Immature natural killer cell (primary cell): ENCODE measurements at regions not wholly inside any gene's neighbourhood (a gene's known extent, or its start where the extent isn't known, plus 50 kb on each side); places are given as distances from the start of the nearest gene placed in this dataset.
"Not testable (repeated sequence)": the region's sequence is repeated elsewhere in the genome, so short reads cannot be mapped to it uniquely, and the experiment has no call there.

Experiments used
- DNase-seq, 3 donors: peaks; one replicate each; pipeline ENCODE4 v3.0.0; 2022; ENCODE audit warnings: mixed read lengths in 1 of 3
- H3K27ac Mint-ChIP-seq, 6 donors: one replicate each; pipeline ENCODE4 v1.8.0; 2020; ENCODE audit warnings: mixed read lengths in 6 of 6, mild to moderate bottlenecking in 5 of 6, inconsistent platforms in 4 of 6, moderate library complexity in 3 of 6
- H3K27me3 Mint-ChIP-seq, 3 donors: one replicate each; pipeline ENCODE4 v1.8.0; 2020 to 2021; ENCODE audit warnings: low read depth in 3 of 3, mild to moderate bottlenecking in 3 of 3, mixed read lengths in 3 of 3, moderate library complexity in 3 of 3, inconsistent platforms in 1 of 3
- H3K36me3 Mint-ChIP-seq, 3 donors: one replicate each; pipeline ENCODE4 v1.8.0; 2020; ENCODE audit warnings: mixed read lengths in 3 of 3, inconsistent platforms in 2 of 3, mild to moderate bottlenecking in 2 of 3
- H3K4me1 Mint-ChIP-seq, 2 donors: one replicate each; pipeline ENCODE4 v1.8.0; 2020; ENCODE audit warnings: inconsistent platforms in 2 of 2, mild to moderate bottlenecking in 2 of 2, mixed read lengths in 2 of 2, moderate library complexity in 1 of 2
- H3K4me3 Mint-ChIP-seq, 5 donors: one replicate each; pipeline ENCODE4 v1.8.0; 2020; ENCODE audit warnings: mild to moderate bottlenecking in 5 of 5, mixed read lengths in 5 of 5, inconsistent platforms in 3 of 5, moderate library complexity in 3 of 5
- H3K9me3 Mint-ChIP-seq, 6 donors: one replicate each; pipeline ENCODE4 v1.8.0; 2020; ENCODE audit warnings: mild to moderate bottlenecking in 6 of 6, mixed read lengths in 6 of 6, inconsistent platforms in 4 of 6, moderate library complexity in 3 of 6

- DNase-seq = no peak
- no peaks in the 10 kb centered on the region for H3K36me3 Mint-ChIP-seq
These were observed 70.8 kb upstream of the SLC13A1 start for GRCh38 chr7:123270570-123270969.

GRCh38 chr7:123265853-123266252, 66.1 kb upstream of the SLC13A1 start:
- peaks cover 8 to 37% (median 10%) of the 10 kb centered on the region in 6 donors for H3K9me3 Mint-ChIP-seq
- H3K27me3 Mint-ChIP-seq = peaks cover 0 to 2% (median 2%) of the 10 kb centered on the region in 3 donors
- H3K36me3 Mint-ChIP-seq = no peaks in the 10 kb centered on the region
- H3K27ac Mint-ChIP-seq = no peak overlapping the region
- no peak overlapping the region for H3K4me3 Mint-ChIP-seq
- H3K4me1 Mint-ChIP-seq = no peaks in the 10 kb centered on the region
- no peak for DNase-seq

More at GRCh38 chr7:123270570-123270969, 70.8 kb upstream of the SLC13A1 start:
- Mint-ChIP-seq H3K4me3 (no peak overlapping the region), H3K27me3 (peaks cover 0 to 2% (median 0%) of the 10 kb centered on the region in 3 donors), H3K27ac (no peak overlapping the region), H3K4me1 (no peaks in the 10 kb centered on the region), H3K9me3 (peaks cover 0 to 35% (median 11%) of the 10 kb centered on the region in 6 donors)

- peaks cover 8 to 37% (median 11%) of the 10 kb centered on the region in 6 donors for H3K9me3 Mint-ChIP-seq
- DNase-seq, H3K27me3 Mint-ChIP-seq, H3K27ac Mint-ChIP-seq, H3K36me3 Mint-ChIP-seq, H3K4me3 Mint-ChIP-seq, H3K4me1 Mint-ChIP-seq: not testable (repeated sequence)
These were observed 65.1 kb upstream of the SLC13A1 start for GRCh38 chr7:123264820-123265219.

GRCh38 chr7:123260428-123260960, 60.7 kb upstream of the SLC13A1 start:
- no peaks in the 10 kb centered on the region for H3K4me1 Mint-ChIP-seq
- peaks cover 6 to 25% (median 11%) of the 10 kb centered on the region in 6 donors for H3K9me3 Mint-ChIP-seq
- DNase-seq = no peak
- peaks cover 0 to 2% (median 2%) of the 10 kb centered on the region in 3 donors for H3K27me3 Mint-ChIP-seq
- H3K36me3 Mint-ChIP-seq = no peaks in the 10 kb centered on the region
- H3K4me3 Mint-ChIP-seq = no peak overlapping the region
- H3K27ac Mint-ChIP-seq = no peak overlapping the region

GRCh38 chr7:123259759-123260158, 60.0 kb upstream of the SLC13A1 start:
- H3K36me3 Mint-ChIP-seq = no peaks in the 10 kb centered on the region
- no peaks in the 10 kb centered on the region for H3K4me1 Mint-ChIP-seq
- DNase-seq = no peak
- no peak overlapping the region for H3K4me3 Mint-ChIP-seq
- peaks cover 0 to 2% (median 2%) of the 10 kb centered on the region in 3 donors for H3K27me3 Mint-ChIP-seq
- peaks cover 6 to 28% (median 11%) of the 10 kb centered on the region in 6 donors for H3K9me3 Mint-ChIP-seq
- H3K27ac Mint-ChIP-seq = no peak overlapping the region
